Neural crest cell (in vitro differentiated cells): ENCODE measurements at regions not wholly inside any gene's neighbourhood (a gene's known extent, or its start where the extent isn't known, plus 50 kb on each side); places are given as distances from the start of the nearest gene placed in this dataset.

Source experiments
- DNase-seq: peaks from one replicate; pipeline ENCODE4 v3.0.0; 2021; ENCODE audit warnings: low read depth, mixed read lengths, low spot score
- H3K27ac Mint-ChIP-seq: one replicate; pipeline ENCODE4 v1.8.0; 2021; ENCODE audit warnings: mild to moderate bottlenecking, mixed read lengths; ENCODE audit not compliant: unreplicated experiment
- H3K27me3 Mint-ChIP-seq: 2 replicates; pipeline ENCODE4 v1.8.0; 2021; ENCODE audit warnings: low read depth, mild to moderate bottlenecking, mixed read lengths
- H3K36me3 Mint-ChIP-seq: 2 replicates; pipeline ENCODE4 v1.8.0; 2021; ENCODE audit warnings: low read depth, mild to moderate bottlenecking, mixed read lengths
- H3K4me1 Mint-ChIP-seq: 2 replicates; pipeline ENCODE4 v1.8.0; 2021; ENCODE audit warnings: mixed read lengths
- H3K4me3 Mint-ChIP-seq: one replicate; pipeline ENCODE4 v1.8.0; 2021; ENCODE audit warnings: mild to moderate bottlenecking, mixed read lengths
- H3K9me3 Mint-ChIP-seq: 2 replicates; pipeline ENCODE4 v1.8.0; 2021; ENCODE audit warnings: mixed read lengths
- TF ChIP-seq, protein P1 (sequence below): fragments of 200-600 bp; sonication (generic); conservative IDR thresholded peaks from 2 replicates; pipeline ENCODE4 v1.5.0; 2021; ENCODE audit warnings: antibody characterized with exemption, mild to moderate bottlenecking

DNA sequence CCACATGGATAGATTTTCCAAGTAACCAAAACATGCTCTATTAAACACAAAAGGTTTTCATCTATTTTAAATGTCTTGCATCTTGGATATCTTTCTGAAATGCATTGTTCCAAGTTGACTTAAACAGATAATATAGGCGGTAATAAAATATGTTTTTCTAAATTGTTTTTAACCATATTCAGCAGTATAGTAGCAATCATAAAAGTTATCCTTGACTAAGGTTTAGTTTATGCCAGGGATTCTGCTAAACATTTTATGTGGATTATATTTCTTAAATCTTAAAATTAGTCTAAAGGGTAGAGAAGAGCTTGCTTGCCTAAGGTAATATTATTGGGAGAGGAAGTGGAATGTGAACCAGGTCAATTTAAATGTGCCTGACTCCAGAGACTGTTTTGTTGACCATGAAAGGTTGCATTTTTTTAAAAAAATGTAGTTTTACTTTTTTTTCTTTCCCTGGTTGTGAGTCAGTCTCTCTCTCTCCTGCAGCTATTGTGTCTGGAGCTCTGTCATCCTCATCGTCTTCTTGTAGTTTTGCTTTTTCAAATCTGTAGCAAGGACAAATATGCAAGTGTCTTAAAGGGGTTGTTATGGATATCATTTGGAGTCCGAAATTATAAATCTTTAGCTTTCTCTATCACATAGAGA is 309.1 kb upstream of the COL3A1 start:
- H3K4me3 Mint-ChIP-seq = no peak overlapping the region
- H3K9me3 Mint-ChIP-seq = no peaks in the 10 kb centered on the region
- H3K27me3 Mint-ChIP-seq = no peaks in the 10 kb centered on the region
- H3K4me1 Mint-ChIP-seq = no peaks in the 10 kb centered on the region
- DNase-seq = no peak
- H3K36me3 Mint-ChIP-seq = no peaks in the 10 kb centered on the region
- TF ChIP-seq, protein P1, sequence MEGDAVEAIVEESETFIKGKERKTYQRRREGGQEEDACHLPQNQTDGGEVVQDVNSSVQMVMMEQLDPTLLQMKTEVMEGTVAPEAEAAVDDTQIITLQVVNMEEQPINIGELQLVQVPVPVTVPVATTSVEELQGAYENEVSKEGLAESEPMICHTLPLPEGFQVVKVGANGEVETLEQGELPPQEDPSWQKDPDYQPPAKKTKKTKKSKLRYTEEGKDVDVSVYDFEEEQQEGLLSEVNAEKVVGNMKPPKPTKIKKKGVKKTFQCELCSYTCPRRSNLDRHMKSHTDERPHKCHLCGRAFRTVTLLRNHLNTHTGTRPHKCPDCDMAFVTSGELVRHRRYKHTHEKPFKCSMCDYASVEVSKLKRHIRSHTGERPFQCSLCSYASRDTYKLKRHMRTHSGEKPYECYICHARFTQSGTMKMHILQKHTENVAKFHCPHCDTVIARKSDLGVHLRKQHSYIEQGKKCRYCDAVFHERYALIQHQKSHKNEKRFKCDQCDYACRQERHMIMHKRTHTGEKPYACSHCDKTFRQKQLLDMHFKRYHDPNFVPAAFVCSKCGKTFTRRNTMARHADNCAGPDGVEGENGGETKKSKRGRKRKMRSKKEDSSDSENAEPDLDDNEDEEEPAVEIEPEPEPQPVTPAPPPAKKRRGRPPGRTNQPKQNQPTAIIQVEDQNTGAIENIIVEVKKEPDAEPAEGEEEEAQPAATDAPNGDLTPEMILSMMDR = no peak
- no peak overlapping the region for H3K27ac Mint-ChIP-seq

DNA sequence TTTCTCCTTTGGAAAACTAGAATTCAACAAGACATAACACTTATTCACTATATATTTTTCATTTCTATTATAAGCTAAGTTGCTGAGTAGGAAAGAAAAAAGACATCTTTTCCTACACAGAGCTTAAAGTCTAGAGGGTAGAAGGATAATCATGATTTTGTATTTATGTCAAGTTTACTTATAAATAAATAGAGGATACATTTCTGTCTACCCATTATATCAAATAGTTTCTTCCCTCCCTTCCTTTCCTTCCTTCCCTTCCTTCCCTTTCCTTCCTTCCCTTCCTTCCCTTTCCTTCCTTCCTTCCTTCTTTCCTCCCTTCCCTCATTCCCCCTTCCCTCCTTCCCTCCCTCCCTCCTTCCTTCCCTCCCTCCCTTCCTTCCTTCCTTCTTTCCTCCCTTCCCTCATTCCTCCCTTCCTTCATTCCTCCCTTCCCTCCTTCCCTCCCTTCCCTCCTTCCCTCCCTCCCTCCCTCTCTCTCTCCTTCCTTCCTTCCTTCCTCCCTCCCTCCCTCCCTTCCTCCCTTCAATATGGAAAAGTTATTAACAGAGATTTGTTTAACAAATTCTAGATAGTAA is 308.4 kb upstream of the COL3A1 start:
- H3K36me3 Mint-ChIP-seq = no peaks in the 10 kb centered on the region
- TF ChIP-seq, protein P1 = no peak
- no peak for DNase-seq
- H3K27ac Mint-ChIP-seq = no peak overlapping the region
- no peaks in the 10 kb centered on the region for H3K27me3 Mint-ChIP-seq
- no peaks in the 10 kb centered on the region for H3K9me3 Mint-ChIP-seq
- no peak overlapping the region for H3K4me3 Mint-ChIP-seq
- H3K4me1 Mint-ChIP-seq = no peaks in the 10 kb centered on the region

- no peak overlapping the region for H3K4me3 Mint-ChIP-seq
- TF ChIP-seq, protein P1 = no peak
- no peaks in the 10 kb centered on the region for H3K9me3 Mint-ChIP-seq
- H3K27ac Mint-ChIP-seq = no peak overlapping the region
- DNase-seq = no peak
- no peaks in the 10 kb centered on the region for H3K27me3 Mint-ChIP-seq
- H3K4me1 Mint-ChIP-seq = no peaks in the 10 kb centered on the region
- no peaks in the 10 kb centered on the region for H3K36me3 Mint-ChIP-seq
Measured at GRCh38 chr2:188666503-188666902, 307.7 kb upstream of the COL3A1 start.

GRCh38 chr2:188668017-188668680 is 306.0 kb upstream of the COL3A1 start:
- Mint-ChIP-seq H3K27me3 (no peaks in the 10 kb centered on the region), H3K36me3 (no peaks in the 10 kb centered on the region), H3K27ac (no peak overlapping the region), H3K4me1 (no peaks in the 10 kb centered on the region), H3K4me3 (no peak overlapping the region), H3K9me3 (peaks cover 2% of the 10 kb centered on the region)
- no peak for DNase-seq
- TF ChIP-seq, protein P1 = no peak

GRCh38 chr2:188675391-188676009 is 298.7 kb upstream of the COL3A1 start:
- no peaks in the 10 kb centered on the region for H3K4me1 Mint-ChIP-seq
- TF ChIP-seq, protein P1 = no peak
- peaks cover 4% of the 10 kb centered on the region for H3K9me3 Mint-ChIP-seq
- no peaks in the 10 kb centered on the region for H3K36me3 Mint-ChIP-seq
- H3K4me3 Mint-ChIP-seq = no peak overlapping the region
- no peaks in the 10 kb centered on the region for H3K27me3 Mint-ChIP-seq
- DNase-seq = no peak
- no peak overlapping the region for H3K27ac Mint-ChIP-seq
